Caco-2 (cell line): ENCODE measurements at regions not wholly inside any gene's neighbourhood (a gene's known extent, or its start where the extent isn't known, plus 50 kb on each side); places are given as distances from the start of the nearest gene placed in this dataset.

Source experiments
- BruUV-seq: library from RNA; stranded (reverse); fragments of 400-500 nt; replicated peaks from 2 replicates; lab custom pipeline; 2021; lab: Mats Ljungman, UMichigan
- CTCF ChIA-PET: fragments of 300-600 bp; sonication (Branson Sonifier 250); formaldehyde crosslinking; loops from one replicate; lab custom pipeline; 2022; ENCODE audit warnings: antibody characterized with exemption; lab: Charles Lee
- POLR2A ChIA-PET: fragments of 300-600 bp; sonication (Branson Sonifier 250); formaldehyde crosslinking; loops from one replicate; lab custom pipeline; 2022; ENCODE audit warnings: antibody characterized with exemption; lab: Charles Lee
- DNase-seq, 2 experiments: peaks; one replicate each; pipeline versions ENCODE4 v3.0.0 to v3.0.0-alpha.2; 2020 to 2022
- H3K27me3 ChIP-seq: replicated peaks from 2 replicates; pipeline ENCODE4 v1.6.0; 2011; ENCODE audit warnings: low read length; ENCODE audit not compliant: control insufficient read depth, insufficient read depth
- H3K36me3 ChIP-seq: 2 replicates; pipeline ENCODE4 v1.5.1; 2011; ENCODE audit warnings: low read length; ENCODE audit not compliant: control insufficient read depth, insufficient read depth
- H3K4me1 ChIP-seq: fragments of 250-450 bp; sonication (Bioruptor Pico); 2 replicates; pipeline ENCODE4 v1.5.1; 2020; ENCODE audit warnings: mild to moderate bottlenecking
- H3K4me3 ChIP-seq: 2 replicates; pipeline ENCODE4 v1.5.1; 2011; ENCODE audit warnings: low read depth, mild to moderate bottlenecking, control low read depth, low read length
- H3K9me3 ChIP-seq: fragments of 250-450 bp; sonication (Bioruptor Pico); 2 replicates; pipeline ENCODE4 v1.5.1; 2020; ENCODE audit warnings: mild to moderate bottlenecking, moderate library complexity
- H3K27ac Mint-ChIP-seq: one replicate; pipeline ENCODE4 v1.8.0; 2022; ENCODE audit warnings: mixed read lengths; ENCODE audit not compliant: unreplicated experiment
- H3K27me3 Mint-ChIP-seq: one replicate; pipeline ENCODE4 v1.8.0; 2022; ENCODE audit warnings: mixed read lengths; ENCODE audit not compliant: insufficient read depth, unreplicated experiment
- H3K36me3 Mint-ChIP-seq: one replicate; pipeline ENCODE4 v1.8.0; 2022; ENCODE audit warnings: mild to moderate bottlenecking, mixed read lengths; ENCODE audit not compliant: insufficient read depth, unreplicated experiment
- H3K4me1 Mint-ChIP-seq: one replicate; pipeline ENCODE4 v1.8.0; 2022; ENCODE audit warnings: low read depth, mixed read lengths; ENCODE audit not compliant: unreplicated experiment
- H3K4me3 Mint-ChIP-seq: one replicate; pipeline ENCODE4 v1.8.0; 2022; ENCODE audit warnings: mild to moderate bottlenecking, moderate library complexity, mixed read lengths; ENCODE audit not compliant: unreplicated experiment
- H3K9me3 Mint-ChIP-seq: one replicate; pipeline ENCODE4 v1.8.0; 2022; ENCODE audit warnings: mixed read lengths; ENCODE audit not compliant: unreplicated experiment
- intact Hi-C: fragments of 100-400 bp; cut with micrococcal nuclease; formaldehyde crosslinking; loops from one replicate; pipeline ENCODE4 v1.10.0; 2022; ENCODE audit not compliant: unreplicated experiment
- TF ChIP-seq, protein P1 (sequence below), 2 experiments: fragments of 200-600 bp in 1 of 2; IDR thresholded peaks; 1 replicate in 1 of 2; 2 replicates in 1 of 2; pipeline versions ENCODE4 v1.5.1 to v1.8.0; 2011 to 2022; ENCODE audit warnings: antibody characterized with exemption in 1 of 2, control low read depth in 1 of 2, inconsistent platforms in 1 of 2, low read depth in 1 of 2, low read length in 1 of 2, mild to moderate bottlenecking in 1 of 2, moderate library complexity in 1 of 2; ENCODE audit not compliant: insufficient read depth in 1 of 2, severe bottlenecking in 1 of 2, unreplicated experiment in 1 of 2

DNA sequence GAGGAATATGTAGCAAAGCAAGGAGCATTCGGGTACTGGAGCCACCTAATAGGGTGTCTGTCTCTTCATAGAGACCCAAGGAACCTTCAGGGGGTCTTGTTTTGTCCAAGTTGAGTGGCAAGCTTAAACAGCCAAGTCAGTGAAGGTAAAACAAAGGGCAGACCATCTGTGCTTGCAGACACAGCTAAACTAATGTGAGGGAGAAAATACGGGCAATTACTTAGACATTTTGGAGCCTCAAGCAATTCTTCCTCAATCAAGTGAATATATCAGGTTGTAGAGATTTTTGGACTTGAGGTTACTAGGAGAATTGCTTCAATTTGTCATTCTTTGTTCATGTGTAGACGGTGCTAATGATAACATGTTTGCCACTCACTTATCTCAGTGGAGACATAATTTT is 148.2 kb upstream of the ARHGAP20 start:
- intact Hi-C loops, result no loop called here
- no peaks in the 10 kb centered on the region for H3K36me3 ChIP-seq
- ChIA-PET CTCF (no interaction called here), POLR2A (no interaction called here)
- no peak for DNase-seq
- H3K4me3 ChIP-seq, result no peak overlapping the region
- no peaks in the 10 kb centered on the region for H3K27me3 ChIP-seq
- H3K9me3 ChIP-seq, result no peaks in the 10 kb centered on the region; the same call in 1 of the 2 replicates
- no peaks in the 10 kb centered on the region for H3K4me1 Mint-ChIP-seq
- TF ChIP-seq, protein P1, sequence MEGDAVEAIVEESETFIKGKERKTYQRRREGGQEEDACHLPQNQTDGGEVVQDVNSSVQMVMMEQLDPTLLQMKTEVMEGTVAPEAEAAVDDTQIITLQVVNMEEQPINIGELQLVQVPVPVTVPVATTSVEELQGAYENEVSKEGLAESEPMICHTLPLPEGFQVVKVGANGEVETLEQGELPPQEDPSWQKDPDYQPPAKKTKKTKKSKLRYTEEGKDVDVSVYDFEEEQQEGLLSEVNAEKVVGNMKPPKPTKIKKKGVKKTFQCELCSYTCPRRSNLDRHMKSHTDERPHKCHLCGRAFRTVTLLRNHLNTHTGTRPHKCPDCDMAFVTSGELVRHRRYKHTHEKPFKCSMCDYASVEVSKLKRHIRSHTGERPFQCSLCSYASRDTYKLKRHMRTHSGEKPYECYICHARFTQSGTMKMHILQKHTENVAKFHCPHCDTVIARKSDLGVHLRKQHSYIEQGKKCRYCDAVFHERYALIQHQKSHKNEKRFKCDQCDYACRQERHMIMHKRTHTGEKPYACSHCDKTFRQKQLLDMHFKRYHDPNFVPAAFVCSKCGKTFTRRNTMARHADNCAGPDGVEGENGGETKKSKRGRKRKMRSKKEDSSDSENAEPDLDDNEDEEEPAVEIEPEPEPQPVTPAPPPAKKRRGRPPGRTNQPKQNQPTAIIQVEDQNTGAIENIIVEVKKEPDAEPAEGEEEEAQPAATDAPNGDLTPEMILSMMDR (IDR thresholded peaks at IDR 0.05; ENCODE audit: insufficient read depth in 1 of 2, low read depth in 1 of 2, low read length in 1 of 2, severe bottlenecking in 1 of 2, unreplicated experiment in 1 of 2), result no peak
- no peak overlapping the region for H3K4me3 Mint-ChIP-seq
- no peak overlapping the region for H3K27ac Mint-ChIP-seq
- no peaks in the 10 kb centered on the region for H3K36me3 Mint-ChIP-seq
- no TSS peak for BruUV-seq
- no peaks in the 10 kb centered on the region for H3K9me3 Mint-ChIP-seq
- H3K4me1 ChIP-seq, result no peaks in the 10 kb centered on the region
- H3K27me3 Mint-ChIP-seq, result peaks cover 14% of the 10 kb centered on the region

DNA sequence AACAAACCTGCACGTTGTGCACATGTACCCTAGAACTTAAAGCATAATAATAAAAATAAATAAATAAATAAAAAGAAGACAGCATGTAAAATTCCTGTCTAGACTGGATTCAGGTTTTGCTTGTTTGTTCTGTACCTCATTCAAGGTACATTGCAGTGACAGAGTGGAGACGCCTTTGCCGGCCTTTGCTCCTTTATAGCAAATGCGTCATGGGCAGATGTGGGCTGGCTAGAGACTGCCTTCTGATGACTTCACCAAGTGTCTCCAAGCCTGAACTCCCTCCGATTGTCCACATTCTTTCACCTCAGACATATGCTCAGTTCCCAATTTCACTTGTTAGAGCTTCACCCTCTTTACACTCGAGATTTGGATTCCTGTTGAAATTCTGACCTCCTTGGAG is 147.8 kb upstream of the ARHGAP20 start:
- Mint-ChIP-seq H3K4me3 (no peak overlapping the region), H3K9me3 (no peaks in the 10 kb centered on the region), H3K4me1 (no peaks in the 10 kb centered on the region), H3K27ac (no peak overlapping the region), H3K27me3 (peaks cover 18% of the 10 kb centered on the region), H3K36me3 (no peaks in the 10 kb centered on the region)
- Histone ChIP-seq H3K4me1 (no peaks in the 10 kb centered on the region), H3K4me3 (no peak overlapping the region), H3K36me3 (no peaks in the 10 kb centered on the region), H3K27me3 (no peaks in the 10 kb centered on the region), H3K9me3 (no peaks in the 10 kb centered on the region; the same call in 1 of the 2 replicates)
- DNase-seq, result no peak
- ChIA-PET CTCF (no interaction called here), POLR2A (no interaction called here)
- intact Hi-C loops, result no loop called here
- BruUV-seq, result no TSS peak
- TF ChIP-seq, protein P1 (IDR thresholded peaks at IDR 0.05; ENCODE audit: insufficient read depth in 1 of 2, low read depth in 1 of 2, low read length in 1 of 2, severe bottlenecking in 1 of 2, unreplicated experiment in 1 of 2), result no peak

DNA sequence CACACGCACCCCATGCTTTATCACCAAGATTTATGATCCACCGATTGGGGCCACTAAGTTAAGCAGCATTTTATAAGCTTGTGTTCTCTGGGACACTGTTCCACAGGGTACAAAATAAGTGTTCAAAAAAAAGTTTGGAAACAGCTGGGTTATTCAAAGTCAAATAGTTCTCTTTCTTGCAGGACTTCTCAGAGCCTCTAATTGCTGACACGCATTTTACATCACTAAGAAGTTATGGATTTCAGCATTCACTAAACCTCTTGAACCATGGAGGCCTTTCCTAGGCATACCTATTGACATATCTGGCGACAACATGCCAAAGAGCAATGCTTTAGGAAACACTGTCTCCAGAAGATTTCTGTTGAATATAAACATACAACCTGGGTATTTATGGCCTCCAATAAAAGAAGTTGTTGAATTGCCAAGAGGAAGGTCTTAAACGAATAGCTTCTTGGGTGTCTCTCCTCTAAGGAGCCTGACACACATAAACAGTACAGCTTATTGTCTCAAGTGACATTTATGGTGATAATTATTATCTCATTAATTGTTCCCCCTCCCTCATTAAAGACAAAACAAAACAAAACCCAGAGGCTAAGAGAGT is 147.1 kb upstream of the ARHGAP20 start:
- no peaks in the 10 kb centered on the region for H3K27me3 ChIP-seq
- H3K9me3 ChIP-seq, result no peaks in the 10 kb centered on the region; the same call in 1 of the 2 replicates
- no peak overlapping the region for H3K4me3 ChIP-seq
- BruUV-seq, result no TSS peak
- H3K4me1 ChIP-seq, result no peaks in the 10 kb centered on the region
- Mint-ChIP-seq H3K4me1 (no peaks in the 10 kb centered on the region), H3K27me3 (peaks cover 19% of the 10 kb centered on the region), H3K36me3 (no peaks in the 10 kb centered on the region), H3K9me3 (no peaks in the 10 kb centered on the region), H3K27ac (no peak overlapping the region), H3K4me3 (no peak overlapping the region)
- no peak for DNase-seq
- H3K36me3 ChIP-seq, result no peaks in the 10 kb centered on the region
- intact Hi-C loops, result no loop called here
- TF ChIP-seq, protein P1 (IDR thresholded peaks at IDR 0.05; ENCODE audit: insufficient read depth in 1 of 2, low read depth in 1 of 2, low read length in 1 of 2, severe bottlenecking in 1 of 2, unreplicated experiment in 1 of 2), result no peak
- POLR2A ChIA-PET, result no interaction called here
- CTCF ChIA-PET, result no interaction called here
